ENCODE measurements at regions not wholly inside any gene's neighbourhood (a gene's known extent, or its start where the extent isn't known, plus 50 kb on each side); places are given as distances from the start of the nearest gene placed in this dataset.

DNA sequence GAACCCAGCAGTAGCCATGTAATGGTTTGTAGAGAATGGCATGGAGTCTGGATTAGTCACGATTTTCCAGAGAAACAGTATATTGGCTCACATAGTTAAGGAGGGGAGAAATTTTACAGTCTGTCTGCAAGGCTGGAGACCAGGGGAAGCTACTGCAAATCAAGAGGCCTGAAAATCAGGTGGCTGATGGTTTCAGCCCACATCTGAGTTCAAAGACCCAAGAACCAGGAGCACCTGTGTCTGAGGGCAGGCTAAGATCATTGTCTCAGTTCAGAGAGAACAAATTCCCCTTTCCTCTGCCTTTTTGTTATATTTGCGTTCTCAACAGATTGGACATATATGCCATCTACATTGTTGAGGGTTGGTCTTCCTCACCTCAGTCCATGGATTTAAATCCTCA, 207.5 kb upstream of the IRX2 start:
- no peak overlapping the region for H3K4me3 ChIP-seq (ENCODE audit: low read depth, low read length)
- no peak for TF ChIP-seq CTCF (IDR thresholded peaks at IDR 0.05; ENCODE audit: control insufficient read depth, extremely low read depth, insufficient read depth)
- no peak for DNase-seq (ENCODE audit: low read depth)

DNA sequence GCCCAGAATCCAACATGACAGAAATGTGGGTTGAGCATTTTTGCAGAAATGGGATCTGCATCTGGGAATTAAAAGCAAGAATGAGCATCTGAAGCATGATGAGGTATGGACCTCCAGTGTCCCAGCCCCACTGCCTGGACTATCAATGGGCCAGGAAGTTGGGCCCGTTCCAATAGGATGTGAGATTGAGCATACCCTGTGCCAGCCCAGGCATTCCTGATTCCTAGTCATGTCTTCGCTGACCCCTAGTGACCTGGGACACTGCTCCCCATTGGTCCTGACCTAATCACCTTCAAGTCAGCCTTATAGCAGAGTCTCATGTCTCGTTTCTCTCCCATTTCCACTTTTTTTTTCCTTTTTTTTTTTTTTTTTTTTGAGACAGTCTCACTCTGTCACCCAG, 197.4 kb upstream of the IRX2 start:
- H3K4me3 ChIP-seq (ENCODE audit: low read depth, low read length), result no peak overlapping the region
- peak; percentile 6 for DNase-seq (ENCODE audit: low read depth)
- no peak for TF ChIP-seq CTCF (IDR thresholded peaks at IDR 0.05; ENCODE audit: control insufficient read depth, extremely low read depth, insufficient read depth)

DNA sequence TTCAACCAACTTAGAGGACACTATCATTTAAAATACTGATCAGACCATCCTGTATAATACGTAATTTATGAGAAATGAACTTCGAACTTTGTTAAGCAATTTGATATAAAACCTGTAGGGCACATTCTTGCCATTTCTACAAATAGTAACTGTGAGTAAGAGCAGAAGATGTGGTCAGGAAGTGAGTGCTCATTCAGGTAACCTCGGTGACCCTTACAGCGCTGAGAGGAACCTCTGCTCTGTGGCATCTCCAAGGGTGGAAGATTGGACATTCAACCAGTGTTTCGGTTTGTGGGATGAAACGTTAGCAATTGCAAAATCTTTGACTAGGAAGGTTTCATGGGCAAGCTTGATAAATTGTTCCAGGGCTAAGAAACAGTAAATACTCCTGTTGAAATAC, 194.8 kb upstream of the IRX2 start:
- DNase-seq (ENCODE audit: low read depth), result no peak
- no peak overlapping the region for H3K4me3 ChIP-seq (ENCODE audit: low read depth, low read length)
- TF ChIP-seq CTCF (IDR thresholded peaks at IDR 0.05; ENCODE audit: control insufficient read depth, extremely low read depth, insufficient read depth), result no peak

DNA sequence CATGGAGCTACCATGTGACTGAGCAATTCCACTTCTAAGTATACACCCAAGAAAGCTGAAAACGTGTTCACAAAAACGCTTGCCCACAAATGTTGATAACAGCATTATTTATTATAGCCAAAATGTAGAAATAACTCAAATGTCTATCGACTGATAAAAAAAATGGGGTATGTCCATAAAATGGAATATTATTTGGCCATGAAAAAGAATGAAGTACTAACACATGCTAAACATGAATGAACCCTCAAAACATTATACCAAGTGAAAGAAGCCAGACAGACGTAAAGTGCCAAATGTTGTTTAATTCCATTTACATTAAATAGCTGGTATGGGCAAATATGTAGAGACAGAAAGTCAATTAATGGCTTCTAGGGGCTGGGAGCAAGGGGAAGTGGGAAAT, 184.9 kb upstream of the IRX2 start:
- no peak overlapping the region for H3K4me3 ChIP-seq (ENCODE audit: low read depth, low read length)
- DNase-seq (ENCODE audit: low read depth), result no peak

GRCh38 chr5:2929779-2930178, 178.3 kb upstream of the IRX2 start:
- TF ChIP-seq CTCF (IDR thresholded peaks at IDR 0.05; ENCODE audit: control insufficient read depth, extremely low read depth, insufficient read depth), result no peak
- H3K4me3 ChIP-seq (ENCODE audit: low read depth, low read length), result no peak overlapping the region
- no peak for DNase-seq (ENCODE audit: low read depth)

More for the DNA sequence above, 184.9 kb upstream of the IRX2 start:
- TF ChIP-seq CTCF (IDR thresholded peaks at IDR 0.05; ENCODE audit: control insufficient read depth, extremely low read depth, insufficient read depth), result no peak

DNA sequence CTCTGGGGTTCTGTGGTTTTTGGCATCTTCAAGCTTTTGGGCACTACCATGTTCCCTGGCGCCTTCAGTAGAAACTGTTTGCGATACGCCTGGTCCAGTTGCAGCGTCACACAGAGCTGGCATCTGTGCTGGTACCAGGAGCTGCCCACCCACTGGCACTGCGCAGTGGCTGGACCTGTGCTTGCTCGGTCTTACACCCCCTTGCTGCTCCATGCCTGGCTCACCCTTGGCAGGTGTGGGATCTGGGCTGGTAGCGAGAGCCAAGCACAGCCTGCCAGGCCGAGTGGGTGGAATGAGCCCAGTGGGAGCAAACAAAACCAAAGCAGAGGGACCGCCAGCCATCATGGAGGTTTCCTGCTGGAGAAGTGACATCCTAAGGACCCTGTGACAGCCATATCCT, 170.2 kb upstream of the IRX2 start:
- DNase-seq (ENCODE audit: low read depth), result no peak
- no peak for TF ChIP-seq CTCF (IDR thresholded peaks at IDR 0.05; ENCODE audit: control insufficient read depth, extremely low read depth, insufficient read depth)
- H3K4me3 ChIP-seq (ENCODE audit: low read depth, low read length), result no peak overlapping the region

DNA sequence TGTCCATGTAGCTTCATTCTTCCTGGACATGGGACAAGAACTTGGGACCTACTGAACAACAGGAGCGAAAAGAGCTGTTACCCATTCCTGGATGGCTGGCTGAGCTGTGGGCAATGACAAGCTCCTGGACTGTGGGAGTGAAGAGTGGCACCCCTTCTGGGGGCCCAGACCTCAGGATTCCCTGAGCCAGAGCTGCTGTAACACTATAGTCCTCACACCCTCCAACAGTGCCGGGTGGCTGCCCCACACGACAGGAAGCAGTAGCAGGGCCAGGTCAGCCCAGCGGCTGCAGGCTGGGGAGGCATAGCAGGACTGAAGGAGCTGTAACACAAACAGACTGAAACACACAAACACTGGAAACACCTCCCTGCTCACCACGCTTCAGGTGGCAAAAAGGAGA, 169.7 kb upstream of the IRX2 start:
- no peak overlapping the region for H3K4me3 ChIP-seq (ENCODE audit: low read depth, low read length)
- DNase-seq (ENCODE audit: low read depth), result no peak
- TF ChIP-seq CTCF (IDR thresholded peaks at IDR 0.05; ENCODE audit: control insufficient read depth, extremely low read depth, insufficient read depth), result no peak

All from LNCaP clone FGC (cell line).